IMR-90 (cell line): ENCODE measurements at regions not wholly inside any gene's neighbourhood (a gene's known extent, or its start where the extent isn't known, plus 50 kb on each side); places are given as distances from the start of the nearest gene placed in this dataset.

ENCODE experiments used
- ATAC-seq: fragments of 200-7000 bp; cut with Tn5 transposase; 2 replicates; pipeline ENCODE4 v1.9.1; 2020; ENCODE audit warnings: low read depth, mild to moderate bottlenecking, moderate library complexity
- BruUV-seq: library from RNA; stranded (reverse); fragments of 400-500 nt; replicated peaks from 2 replicates; lab custom pipeline; 2021; lab: Mats Ljungman, UMichigan
- CTCF ChIA-PET: fragments of 300-600 bp; formaldehyde crosslinking; extraction: SDS; loops from one replicate; lab custom pipeline; 2021; ENCODE audit warnings: antibody characterized with exemption; lab: Yijun Ruan, JAX
- POLR2A ChIA-PET: fragments of 300-600 bp; sonication (Branson Sonifier 250); formaldehyde crosslinking; loops from one replicate; lab custom pipeline; 2022; ENCODE audit warnings: antibody characterized with exemption; ENCODE audit not compliant: unreplicated experiment; lab: Charles Lee
- DNase-seq: peaks from one replicate; pipeline ENCODE4 v3.0.0; 2013
- H2AFZ ChIP-seq: replicated peaks from 2 replicates; pipeline ENCODE3; 2013; ENCODE audit warnings: low read length, mild to moderate bottlenecking; ENCODE audit not compliant: poor library complexity
- H2AK5ac ChIP-seq: 2 replicates; pipeline ENCODE4 v1.6.1; 2013; ENCODE audit warnings: low read depth, low read length, inconsistent platforms
- H2AK9ac ChIP-seq: replicated peaks from 2 replicates; pipeline ENCODE3; 2013; ENCODE audit warnings: mild to moderate bottlenecking, low read depth, low read length, moderate library complexity; ENCODE audit not compliant: poor library complexity
- H2BK120ac ChIP-seq: 2 replicates; pipeline ENCODE4 v1.6.1; 2013; ENCODE audit warnings: low read depth, low read length, inconsistent platforms
- H2BK15ac ChIP-seq: 3 replicates; pipeline ENCODE4 v1.6.1; 2013; ENCODE audit warnings: low read depth, low read length, inconsistent platforms
- H2BK20ac ChIP-seq: 2 replicates; pipeline ENCODE4 v1.6.1; 2013; ENCODE audit warnings: low read depth, mild to moderate bottlenecking, inconsistent platforms, low read length, moderate library complexity
- H2BK5ac ChIP-seq: 2 replicates; pipeline ENCODE4 v1.6.1; 2013; ENCODE audit warnings: mild to moderate bottlenecking, low read depth, low read length, inconsistent platforms; ENCODE audit not compliant: poor library complexity, severe bottlenecking
- H3K14ac ChIP-seq: replicated peaks from 2 replicates; pipeline ENCODE4 v1.6.1; 2013; ENCODE audit warnings: low read depth, low read length, inconsistent platforms
- H3K18ac ChIP-seq: 2 replicates; pipeline ENCODE4 v1.6.1; 2013; ENCODE audit warnings: low read depth, low read length, control low read depth
- H3K23ac ChIP-seq: 2 replicates; pipeline ENCODE4 v1.6.1; 2013; ENCODE audit warnings: low read depth, low read length, inconsistent platforms
- H3K27ac ChIP-seq: 2 replicates; pipeline ENCODE4 v1.5.1; 2013; ENCODE audit warnings: mild to moderate bottlenecking, control low read depth, low read length; ENCODE audit not compliant: insufficient read depth
- H3K27me3 ChIP-seq: 2 replicates; pipeline ENCODE4 v1.6.1; 2013; ENCODE audit warnings: low read length; ENCODE audit not compliant: control insufficient read depth, insufficient read depth
- H3K36me3 ChIP-seq: 2 replicates; pipeline ENCODE4 v1.6.1; 2013; ENCODE audit warnings: low read length, mixed read lengths; ENCODE audit not compliant: control insufficient read depth, insufficient read depth
- H3K4ac ChIP-seq: 2 replicates; pipeline ENCODE4 v1.6.1; 2013; ENCODE audit warnings: low read depth, low read length, inconsistent platforms
- H3K4me1 ChIP-seq: 2 replicates; pipeline ENCODE4 v1.6.1; 2013; ENCODE audit warnings: low read length, mixed read lengths; ENCODE audit not compliant: control insufficient read depth, insufficient read depth
- H3K4me2 ChIP-seq: 2 replicates; pipeline ENCODE4 v1.6.1; 2013; ENCODE audit warnings: low read depth, mild to moderate bottlenecking, control low read depth, low read length, moderate library complexity
- H3K4me3 ChIP-seq: 2 replicates; pipeline ENCODE4 v1.5.1; 2013; ENCODE audit warnings: low read depth, mild to moderate bottlenecking, control low read depth, low read length, moderate library complexity; ENCODE audit not compliant: insufficient read depth
- H3K56ac ChIP-seq: 2 replicates; pipeline ENCODE4 v1.6.1; 2013; ENCODE audit warnings: low read length, inconsistent platforms; ENCODE audit not compliant: insufficient read depth; ENCODE audit errors: extremely low read depth
- H3K79me1 ChIP-seq, 2 experiments: 2 replicates each; pipeline ENCODE4 v1.6.1; 2013; ENCODE audit warnings: low read length in 2 of 2, inconsistent platforms in 1 of 2, low read depth in 1 of 2
- H3K9ac ChIP-seq: 2 replicates; pipeline ENCODE4 v1.6.1; 2013; ENCODE audit warnings: low read depth, low read length, control low read depth
- H3K9me1 ChIP-seq: 2 replicates; pipeline ENCODE4 v1.6.1; 2013; ENCODE audit warnings: low read length, inconsistent platforms; ENCODE audit not compliant: insufficient read depth
- H3K9me3 ChIP-seq: 2 replicates; pipeline ENCODE4 v1.6.1; 2013; ENCODE audit warnings: low read length; ENCODE audit not compliant: control insufficient read depth, insufficient read depth
- H4K20me1 ChIP-seq: 2 replicates; pipeline ENCODE4 v1.6.1; 2013; ENCODE audit warnings: low read length, inconsistent platforms; ENCODE audit not compliant: insufficient read depth
- H4K5ac ChIP-seq: 2 replicates; pipeline ENCODE4 v1.6.1; 2013; ENCODE audit warnings: mild to moderate bottlenecking, low read depth, low read length, control low read depth
- H4K8ac ChIP-seq, 2 experiments: 2 replicates each; pipeline ENCODE4 v1.6.1; 2013; ENCODE audit warnings: low read depth in 2 of 2, low read length in 2 of 2, control low read depth in 1 of 2, inconsistent platforms in 1 of 2
- H4K91ac ChIP-seq: 2 replicates; pipeline ENCODE4 v1.6.1; 2013; ENCODE audit warnings: low read depth, low read length, inconsistent platforms; ENCODE audit not compliant: insufficient read depth
- CTCF ChIP-seq: conservative IDR thresholded peaks from 2 replicates; pipeline ENCODE4 v1.5.1; 2012; ENCODE audit warnings: mild to moderate bottlenecking, low read depth, low read length, improper control_type of control experiment
- RAD21 ChIP-seq: IDR thresholded peaks from 2 replicates; pipeline ENCODE4 v1.6.1; 2012; ENCODE audit warnings: low read length, improper control_type of control experiment
- WGBS, 2 experiments: methylation state at CpG; one replicate each; pipeline versions ENCODE4 v1.1.5 to v1.1.7; 2013; ENCODE audit warnings: missing lambda C conversion rate in 2 of 2; ENCODE audit not compliant: insufficient read length in 1 of 2; ENCODE audit errors: extremely low coverage in 2 of 2; 5-methylcytosine and 5-hydroxymethylcytosine counted together
- dilution Hi-C: fragments of 300-500 bp; cut with HindIII; formaldehyde crosslinking; loops from one replicate; pipeline ENCODE4 v1.14.3; 2018; ENCODE audit warnings: low sequenced_read_pairs; ENCODE audit not compliant: unreplicated experiment
- in situ Hi-C: fragments of 300-500 bp; cut with MboI; formaldehyde crosslinking; loops from 3 replicates; pipeline ENCODE4 v1.14.3; 2019; ENCODE audit warnings: low sequenced_read_pairs, inconsistent platforms, mixed read lengths
- intact Hi-C: fragments of 100-400 bp; cut with micrococcal nuclease; formaldehyde crosslinking; loops from 2 replicates; pipeline ENCODE4 v1.10.0; 2022

DNA sequence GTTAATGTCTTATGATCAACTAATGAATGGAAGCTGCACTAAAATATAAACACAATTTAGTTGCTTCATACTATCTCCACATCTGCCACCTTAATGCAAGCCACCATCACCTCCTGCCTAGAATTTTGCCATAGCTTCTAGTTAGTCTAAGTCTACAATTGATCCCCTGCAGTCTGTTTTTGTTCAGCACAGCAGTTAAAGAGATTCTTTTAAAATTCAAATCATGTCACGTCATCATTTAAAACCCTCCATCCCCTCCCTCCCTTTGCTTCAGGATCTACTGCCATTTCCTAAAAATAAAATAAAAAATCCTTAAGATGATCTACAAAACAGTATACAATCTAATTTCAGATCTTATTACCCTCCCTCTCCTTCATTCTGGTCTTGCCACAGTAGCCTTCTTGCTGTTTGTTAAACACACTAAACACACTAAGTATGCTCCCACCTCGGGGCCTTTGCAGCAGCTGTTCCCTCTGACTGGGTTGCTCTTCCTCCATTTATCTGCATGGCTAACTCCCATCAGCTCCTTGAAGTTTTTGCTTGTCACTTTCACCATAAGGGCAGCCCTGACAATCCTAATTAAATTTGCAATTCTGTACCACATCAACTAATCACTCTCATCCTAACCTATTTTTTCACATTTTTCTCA lies 97.0 kb upstream of the FOXP2 start:
- no TSS peak for BruUV-seq
- ChIA-PET POLR2A (no interaction called here), CTCF (interaction anchor here (0.6 kb wide), 1 partner anchor 16 kb away, joined by 3 read pairs; no protein-coding TSS in a partner anchor)
- H3K79me1 ChIP-seq: no peaks in the 10 kb centered on the region
- no peaks in the 10 kb centered on the region for H3K9me1 ChIP-seq
- TF ChIP-seq RAD21 (no peak), CTCF (no peak)
- no peak overlapping the region for H2BK5ac ChIP-seq
- ATAC-seq (no peak), DNase-seq (no peak)
- dilution Hi-C loops: no loop called here
- WGBS, 2 experiments: 0 to 100% methylated on average over 1 of the region's 2 CpGs
- H3K18ac ChIP-seq: no peak overlapping the region
- no peaks in the 10 kb centered on the region for H4K20me1 ChIP-seq
- H3K27me3 ChIP-seq: no peaks in the 10 kb centered on the region
- H2AK5ac ChIP-seq: no peak overlapping the region
- no peak overlapping the region for H4K91ac ChIP-seq
- intact Hi-C loops: no loop called here
- no peak overlapping the region for H4K5ac ChIP-seq
- H3K27ac ChIP-seq: no peak overlapping the region
- no peak overlapping the region for H4K8ac ChIP-seq
- H2BK15ac ChIP-seq: no peak overlapping the region
- no peak overlapping the region for H2AK9ac ChIP-seq
- H3K14ac ChIP-seq: no peak overlapping the region
- H3K4me3 ChIP-seq: no peak overlapping the region
- H3K4me2 ChIP-seq: no peak overlapping the region
- no peak overlapping the region for H2BK20ac ChIP-seq
- H3K9ac ChIP-seq: no peak overlapping the region
- no peaks in the 10 kb centered on the region for H3K4me1 ChIP-seq
- no peak overlapping the region for H3K23ac ChIP-seq
- H3K4ac ChIP-seq: no peak overlapping the region
- in situ Hi-C loops: no loop called here
- no peaks in the 10 kb centered on the region for H3K36me3 ChIP-seq
- no peaks in the 10 kb centered on the region for H3K9me3 ChIP-seq
- no peak overlapping the region for H3K56ac ChIP-seq
- no peak overlapping the region for H2AFZ ChIP-seq
- H2BK120ac ChIP-seq: no peak overlapping the region
